ENCODE measurements at regions not wholly inside any gene's neighbourhood (a gene's known extent, or its start where the extent isn't known, plus 50 kb on each side); places are given as distances from the start of the nearest gene placed in this dataset.
A peak's percentile ranks its signal among the peaks of the same experiment; 100 is the strongest.
"Not testable (repeated sequence)": the region's sequence is repeated elsewhere in the genome, so short reads cannot be mapped to it uniquely, and the experiment has no call there.

- in situ Hi-C loops (cut with HindIII; ENCODE audit: low pct_unique_long_range_greater_than_20kb, low sequenced_read_pairs), result no loop called here
Measured at GRCh38 chr4:91958596-91958995, 345.2 kb upstream of the GRID2 start.

GRCh38 chr4:91961504-91961903, 342.3 kb upstream of the GRID2 start:
- no peak for DNase-seq (ENCODE audit: low read depth, low spot score)
- in situ Hi-C loops (cut with HindIII; ENCODE audit: low pct_unique_long_range_greater_than_20kb, low sequenced_read_pairs), result no loop called here

More at GRCh38 chr4:91958596-91958995, 345.2 kb upstream of the GRID2 start:
- no peak for DNase-seq (ENCODE audit: low read depth, low spot score)

GRCh38 chr4:91963486-91963885, 340.3 kb upstream of the GRID2 start:
- DNase-seq (ENCODE audit: low read depth, low spot score), result no peak
- in situ Hi-C loops (cut with HindIII; ENCODE audit: low pct_unique_long_range_greater_than_20kb, low sequenced_read_pairs), result no loop called here

GRCh38 chr4:91965166-91965565, 338.6 kb upstream of the GRID2 start:
- in situ Hi-C loops (cut with HindIII; ENCODE audit: low pct_unique_long_range_greater_than_20kb, low sequenced_read_pairs), result no loop called here
- no peak for DNase-seq (ENCODE audit: low read depth, low spot score)

GRCh38 chr4:91973479-91974153, 330.1 kb upstream of the GRID2 start:
- in situ Hi-C loops (cut with HindIII; ENCODE audit: low pct_unique_long_range_greater_than_20kb, low sequenced_read_pairs), result no loop called here
- DNase-seq (ENCODE audit: low read depth, low spot score), result no peak

- DNase-seq (ENCODE audit: low read depth, low spot score), result no peak
Measured at GRCh38 chr4:91984466-91984865, 319.3 kb upstream of the GRID2 start.

GRCh38 chr4:91989914-91990313, 313.9 kb upstream of the GRID2 start:
- no peak for DNase-seq (ENCODE audit: low read depth, low spot score)
- in situ Hi-C loops (cut with HindIII; ENCODE audit: low pct_unique_long_range_greater_than_20kb, low sequenced_read_pairs), result no loop called here

More at GRCh38 chr4:91984466-91984865, 319.3 kb upstream of the GRID2 start:
- in situ Hi-C loops (cut with HindIII; ENCODE audit: low pct_unique_long_range_greater_than_20kb, low sequenced_read_pairs), result no loop called here

- no peak for DNase-seq (ENCODE audit: low read depth, low spot score)
- in situ Hi-C loops (cut with HindIII; ENCODE audit: low pct_unique_long_range_greater_than_20kb, low sequenced_read_pairs), result no loop called here
Measured at GRCh38 chr4:91990726-91991125, 313.0 kb upstream of the GRID2 start.

- no peak for DNase-seq (ENCODE audit: low read depth, low spot score)
- in situ Hi-C loops (cut with HindIII; ENCODE audit: low pct_unique_long_range_greater_than_20kb, low sequenced_read_pairs), result no loop called here
Measured at GRCh38 chr4:91997045-91997444, 306.7 kb upstream of the GRID2 start.

GRCh38 chr4:92012899-92013867, 290.6 kb upstream of the GRID2 start:
- peak; percentile 33 for DNase-seq (ENCODE audit: low read depth, low spot score)
- in situ Hi-C loops (cut with HindIII; ENCODE audit: low pct_unique_long_range_greater_than_20kb, low sequenced_read_pairs), result no loop called here

GRCh38 chr4:92014067-92014466, 289.7 kb upstream of the GRID2 start:
- in situ Hi-C loops (cut with HindIII; ENCODE audit: low pct_unique_long_range_greater_than_20kb, low sequenced_read_pairs), result no loop called here

GRCh38 chr4:92021203-92021602, 282.6 kb upstream of the GRID2 start:
- in situ Hi-C loops (cut with HindIII; ENCODE audit: low pct_unique_long_range_greater_than_20kb, low sequenced_read_pairs), result no loop called here
- DNase-seq (ENCODE audit: low read depth, low spot score), result no peak

More at GRCh38 chr4:92014067-92014466, 289.7 kb upstream of the GRID2 start:
- DNase-seq (ENCODE audit: low read depth, low spot score), result no peak

GRCh38 chr4:92021788-92022187, 282.0 kb upstream of the GRID2 start:
- in situ Hi-C loops (cut with HindIII; ENCODE audit: low pct_unique_long_range_greater_than_20kb, low sequenced_read_pairs), result no loop called here
- no peak for DNase-seq (ENCODE audit: low read depth, low spot score)

GRCh38 chr4:92028830-92029229, 274.9 kb upstream of the GRID2 start:
- DNase-seq (ENCODE audit: low read depth, low spot score); in situ Hi-C loops (cut with HindIII; ENCODE audit: low pct_unique_long_range_greater_than_20kb, low sequenced_read_pairs): not testable (repeated sequence)

- DNase-seq (ENCODE audit: low read depth, low spot score), result no peak
- in situ Hi-C loops (cut with HindIII; ENCODE audit: low pct_unique_long_range_greater_than_20kb, low sequenced_read_pairs), result no loop called here
Measured at GRCh38 chr4:92031825-92032224, 271.9 kb upstream of the GRID2 start.

- DNase-seq (ENCODE audit: low read depth, low spot score), result no peak
Measured at GRCh38 chr4:92035666-92036065, 268.1 kb upstream of the GRID2 start.

GRCh38 chr4:92045718-92046117, 258.0 kb upstream of the GRID2 start:
- in situ Hi-C loops (cut with HindIII; ENCODE audit: low pct_unique_long_range_greater_than_20kb, low sequenced_read_pairs), result no loop called here
- DNase-seq (ENCODE audit: low read depth, low spot score), result no peak

More at GRCh38 chr4:92035666-92036065, 268.1 kb upstream of the GRID2 start:
- in situ Hi-C loops (cut with HindIII; ENCODE audit: low pct_unique_long_range_greater_than_20kb, low sequenced_read_pairs), result no loop called here

GRCh38 chr4:92047209-92047875, 256.4 kb upstream of the GRID2 start:
- peak; percentile 22 for DNase-seq (ENCODE audit: low read depth, low spot score)
- in situ Hi-C loops (cut with HindIII; ENCODE audit: low pct_unique_long_range_greater_than_20kb, low sequenced_read_pairs), result no loop called here
